Motor neuron (in vitro differentiated cells): ENCODE measurements at regions not wholly inside any gene's neighbourhood (a gene's known extent, or its start where the extent isn't known, plus 50 kb on each side); places are given as distances from the start of the nearest gene placed in this dataset.

Source experiments
- ATAC-seq, 8 experiments: fragments of 200-7000 bp; cut with Tn5 transposase; replicated peaks in 6 of 8; 2 replicates each; pipeline ENCODE4 v1.8.0; 2021; ENCODE audit warnings: mild to moderate bottlenecking in 8 of 8, moderate library complexity in 8 of 8
- H3K27ac ChIP-seq, 2 donors: fragments of 250-450 bp; sonication (Bioruptor Pico); 2 replicates each; pipeline ENCODE4 v1.9.0; 2021; ENCODE audit warnings: antibody characterized with exemption in 2 of 2, mild to moderate bottlenecking in 2 of 2, moderate library complexity in 1 of 2
- H3K4me1 ChIP-seq, 2 donors: fragments of 250-450 bp; sonication (Bioruptor Pico); replicated peaks in 1 of 2; 2 replicates each; pipeline ENCODE4 v1.6.1; 2021; ENCODE audit warnings: antibody characterized with exemption in 2 of 2, mild to moderate bottlenecking in 2 of 2, moderate library complexity in 1 of 2
- H3K4me3 ChIP-seq, 5 donors: fragments of 250-450 bp; sonication (Bioruptor Pico); 2 replicates each; pipeline ENCODE4 v1.9.0; 2021; ENCODE audit warnings: antibody characterized with exemption in 5 of 5, mild to moderate bottlenecking in 5 of 5, moderate library complexity in 4 of 5
- WGBS, 10 experiments: fragments of 450-650 bp; shearing (Covaris generic); methylation state at CpG; one replicate each; pipeline ENCODE4 v1.0.0; 2022; 5-methylcytosine and 5-hydroxymethylcytosine counted together
- in situ Hi-C, 9 experiments: fragments of 400-800 bp; cut with MboI; loops; one replicate each; pipeline ENCODE4 v1.15.0; 2021; ENCODE audit warnings: low sequenced_read_pairs in 9 of 9, low pct_unique_long_range_greater_than_20kb in 2 of 9; ENCODE audit not compliant: unreplicated experiment in 9 of 9

- 4 to 90% (median 76%) methylated on average over 2 to 4 of the region's 4 CpGs; no CpG with 5 or more reads in 1 of the 10 experiments for WGBS, 10 experiments
- in situ Hi-C loops: no loop called here
- no peak overlapping the region for H3K27ac ChIP-seq
- ATAC-seq: no peak
- H3K4me1 ChIP-seq: no peaks in the 10 kb centered on the region
- no peak overlapping the region for H3K4me3 ChIP-seq
These were observed 443.4 kb downstream of the BMP2 start for GRCh38 chr20:7210910-7211309.

- no peaks in the 10 kb centered on the region for H3K4me1 ChIP-seq
- in situ Hi-C loops: no loop called here
- no peak overlapping the region for H3K27ac ChIP-seq
- no peak overlapping the region for H3K4me3 ChIP-seq
- no peak for ATAC-seq
- 0 to 100% (median 61%) methylated on average over 1 to 3 of the region's 3 CpGs; no CpG with 5 or more reads in 4 of the 10 experiments for WGBS, 10 experiments
These were observed 446.7 kb downstream of the BMP2 start for GRCh38 chr20:7214081-7214740.

DNA sequence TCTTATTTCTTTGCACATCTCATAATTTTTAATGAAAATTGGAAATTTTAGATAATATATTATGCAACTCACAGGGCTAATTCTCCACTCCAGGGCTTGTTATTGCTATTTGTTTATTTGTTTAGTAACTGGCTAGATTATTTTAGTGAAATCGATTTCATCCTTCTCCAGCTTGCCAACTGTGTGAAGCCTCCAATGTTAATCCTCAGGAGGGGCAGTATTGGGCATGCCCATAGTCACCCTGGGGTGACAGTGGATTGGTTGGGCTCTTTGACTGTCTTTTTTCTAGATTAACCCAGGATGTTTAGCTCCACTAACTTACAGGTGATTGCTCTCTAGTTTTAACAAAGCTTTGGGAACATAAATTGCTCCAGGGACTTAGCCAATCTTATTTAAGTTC lies 450.1 kb downstream of the BMP2 start:
- no peak for ATAC-seq
- H3K4me3 ChIP-seq: no peak overlapping the region
- H3K27ac ChIP-seq: no peak overlapping the region
- 0 to 100% (median 56%) methylated on average over 1 of the region's 1 CpG; no CpG with 5 or more reads in 3 of the 10 experiments for WGBS, 10 experiments
- H3K4me1 ChIP-seq: no peaks in the 10 kb centered on the region
- in situ Hi-C loops: no loop called here

DNA sequence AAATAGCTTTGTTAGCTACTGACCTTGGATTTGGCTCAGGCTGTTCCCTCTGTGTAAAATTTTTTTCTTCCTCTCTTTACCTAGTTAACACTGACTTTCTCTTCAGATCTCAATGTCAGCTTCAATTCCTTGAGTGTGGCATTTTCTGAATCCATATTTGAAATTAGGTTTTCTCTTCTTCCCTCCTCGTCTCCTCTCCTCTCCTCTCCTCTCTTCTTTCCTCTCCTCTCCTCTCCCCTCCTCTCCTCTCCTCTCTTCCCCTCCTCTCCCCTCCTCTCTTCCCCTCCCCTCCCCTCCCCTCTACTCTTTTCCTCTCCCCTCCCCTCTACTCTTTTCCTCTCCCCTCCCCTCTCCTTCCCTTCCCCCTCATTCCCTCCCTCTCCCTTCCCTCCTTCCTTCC lies 453.3 kb downstream of the BMP2 start:
- no peak for ATAC-seq
- WGBS, 10 experiments: no CpG with 5 or more reads among the region's 1 CpG
- Histone ChIP-seq H3K4me3 (no peak overlapping the region), H3K27ac (no peak overlapping the region), H3K4me1 (no peaks in the 10 kb centered on the region)
- in situ Hi-C loops: no loop called here

GRCh38 chr20:7226156-7226555 lies 458.7 kb downstream of the BMP2 start:
- Histone ChIP-seq H3K27ac (no peak overlapping the region), H3K4me1 (no peaks in the 10 kb centered on the region), H3K4me3 (no peak overlapping the region)
- no peak for ATAC-seq
- WGBS, 10 experiments: 0 to 60% (median 6%) methylated on average over 1 to 2 of the region's 2 CpGs; no CpG with 5 or more reads in 6 of the 10 experiments
- in situ Hi-C loops: no loop called here

GRCh38 chr20:7231303-7231702 lies 463.8 kb downstream of the BMP2 start:
- no peak for ATAC-seq
- in situ Hi-C loops: no loop called here
- Histone ChIP-seq H3K27ac (no peak overlapping the region), H3K4me3 (no peak overlapping the region), H3K4me1 (no peaks in the 10 kb centered on the region)

DNA sequence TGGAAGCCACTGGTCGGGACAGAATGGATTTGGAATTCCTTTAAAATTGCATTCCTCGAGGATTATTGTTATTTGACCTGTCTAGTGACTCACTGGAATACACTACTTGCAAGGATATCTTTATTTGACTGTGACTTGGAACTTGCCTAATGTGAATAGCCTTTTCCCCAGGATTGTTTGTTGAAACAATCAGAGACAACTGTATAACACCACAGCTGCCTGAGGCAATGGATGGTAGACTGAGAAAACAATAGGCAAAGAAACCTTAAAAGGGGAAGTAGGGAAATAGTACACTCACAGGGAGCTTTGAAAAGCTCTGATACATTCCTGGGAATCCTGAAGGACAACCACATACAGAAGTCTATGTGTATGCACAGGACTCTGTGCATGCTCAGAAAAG lies 465.3 kb downstream of the BMP2 start:
- no peaks in the 10 kb centered on the region for H3K4me1 ChIP-seq
- H3K27ac ChIP-seq: no peak overlapping the region
- in situ Hi-C loops: no loop called here
- WGBS, 10 experiments: 0 to 89% (median 41%) methylated on average over 2 of the region's 2 CpGs; no CpG with 5 or more reads in 2 of the 10 experiments
- H3K4me3 ChIP-seq: no peak overlapping the region
- ATAC-seq: no peak

DNA sequence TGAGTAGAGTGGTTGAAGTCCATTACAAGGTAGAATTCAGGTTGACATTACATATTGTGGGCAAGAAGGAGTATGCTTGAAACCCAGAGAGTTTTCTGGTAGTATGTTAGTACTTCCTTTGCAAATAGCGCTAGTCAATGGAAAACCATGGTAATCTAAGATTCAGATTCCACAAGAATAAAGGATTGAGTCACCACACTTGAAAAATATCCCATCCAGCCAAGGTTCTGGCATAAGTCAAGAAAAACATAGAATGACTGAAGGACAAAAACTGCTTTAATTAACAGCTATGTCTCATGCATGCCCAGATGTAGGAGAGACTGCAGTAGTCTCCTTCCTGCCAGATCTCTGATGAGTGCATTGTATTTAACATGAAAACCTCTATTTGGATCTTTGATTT lies 469.8 kb downstream of the BMP2 start:
- in situ Hi-C loops: no loop called here
- no peaks in the 10 kb centered on the region for H3K4me1 ChIP-seq
- no peak overlapping the region for H3K4me3 ChIP-seq
- no peak for ATAC-seq
- H3K27ac ChIP-seq: no peak overlapping the region
- 0 to 100% (median 83%) methylated on average over 1 of the region's 1 CpG; no CpG with 5 or more reads in 5 of the 10 experiments for WGBS, 10 experiments

GRCh38 chr20:7240490-7240889 lies 473.0 kb downstream of the BMP2 start:
- peak in 1 of 8 experiments; percentile 16 for ATAC-seq
- H3K4me3 ChIP-seq: no peak overlapping the region
- no peaks in the 10 kb centered on the region for H3K4me1 ChIP-seq
- 7 to 100% (median 78%) methylated on average over 1 to 3 of the region's 3 CpGs; no CpG with 5 or more reads in 3 of the 10 experiments for WGBS, 10 experiments
- in situ Hi-C loops: no loop called here
- no peak overlapping the region for H3K27ac ChIP-seq

DNA sequence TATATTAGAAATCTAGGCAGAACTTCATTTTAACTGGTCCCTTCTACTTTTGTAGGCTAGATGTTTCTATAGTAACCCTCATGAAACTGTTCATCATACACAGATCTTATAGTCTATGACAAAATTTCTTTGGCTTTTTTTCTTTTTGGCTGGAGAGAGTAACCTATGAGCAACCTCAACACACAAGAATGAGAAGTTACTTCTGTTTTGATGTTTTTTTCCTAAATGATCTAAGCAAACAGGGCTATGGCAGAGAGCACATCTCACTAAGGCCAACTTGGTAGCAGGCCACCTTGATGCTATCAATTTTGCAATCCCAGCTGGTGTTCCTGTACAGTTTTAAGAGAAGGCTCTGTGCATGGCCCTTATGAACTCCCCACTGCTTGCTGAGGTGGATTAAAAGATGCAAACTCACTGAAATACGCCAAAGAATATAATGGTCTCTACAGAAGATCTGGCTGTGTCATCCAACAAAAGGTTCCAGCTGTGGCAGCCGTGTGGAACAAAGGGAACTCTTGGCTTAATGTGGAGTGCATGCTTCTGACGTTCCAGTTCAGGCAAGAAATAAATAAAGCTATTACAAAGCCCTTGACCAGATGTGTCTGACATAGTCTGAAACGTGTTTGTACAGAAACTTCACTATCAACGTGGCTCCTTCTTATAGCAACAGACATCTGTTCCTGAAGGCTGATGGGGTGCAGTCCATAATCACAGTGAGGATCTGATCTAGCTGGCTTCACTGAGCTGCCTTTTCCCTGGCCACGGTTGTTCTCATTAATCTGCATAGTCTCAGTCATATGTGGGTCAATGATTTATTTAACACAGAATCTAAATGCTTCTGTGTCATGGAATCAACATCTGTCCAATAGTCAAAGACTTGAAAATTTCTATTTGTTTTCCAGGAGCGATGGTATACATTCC lies 481.1 kb downstream of the BMP2 start:
- H3K4me1 ChIP-seq: no peaks in the 10 kb centered on the region
- peak in 2 of 8 experiments; percentile 68 to 71 for ATAC-seq
- no peak overlapping the region for H3K4me3 ChIP-seq
- 0 to 59% (median 29%) methylated on average over 1 to 5 of the region's 7 CpGs; no CpG with 5 or more reads in 2 of the 10 experiments for WGBS, 10 experiments
- H3K27ac ChIP-seq: no peak overlapping the region
- in situ Hi-C loops: no loop called here

DNA sequence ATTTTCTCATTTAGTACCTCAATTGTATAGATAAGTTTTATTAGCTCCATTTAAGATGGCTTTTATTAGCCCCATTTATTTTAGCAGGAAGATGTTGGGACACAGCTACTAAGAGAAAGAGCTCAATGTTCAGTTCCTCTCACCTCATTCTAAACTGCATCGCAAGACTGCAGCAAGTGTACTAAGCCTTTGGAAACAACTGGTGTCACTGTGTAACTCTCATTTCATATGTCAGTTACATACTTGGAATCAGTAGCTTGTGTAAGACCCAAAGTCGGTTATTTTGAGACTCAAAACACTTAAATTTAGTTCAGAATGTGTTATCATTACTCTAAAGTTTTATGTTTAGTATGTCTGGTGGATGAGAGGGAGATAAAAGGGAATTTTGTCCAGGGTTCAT lies 482.9 kb downstream of the BMP2 start:
- in situ Hi-C loops: loop anchor here in 3 of 9 experiments (25.0 kb wide), 2 partner anchors 138 to 488 kb away; partner anchors contain the start of gene BMP2 (in 2 of the 3)
- H3K27ac ChIP-seq: no peak overlapping the region
- no peak for ATAC-seq
- WGBS, 10 experiments: 30 to 100% (median 92%) methylated on average over 1 to 2 of the region's 2 CpGs
- no peak overlapping the region for H3K4me3 ChIP-seq
- H3K4me1 ChIP-seq: no peaks in the 10 kb centered on the region

DNA sequence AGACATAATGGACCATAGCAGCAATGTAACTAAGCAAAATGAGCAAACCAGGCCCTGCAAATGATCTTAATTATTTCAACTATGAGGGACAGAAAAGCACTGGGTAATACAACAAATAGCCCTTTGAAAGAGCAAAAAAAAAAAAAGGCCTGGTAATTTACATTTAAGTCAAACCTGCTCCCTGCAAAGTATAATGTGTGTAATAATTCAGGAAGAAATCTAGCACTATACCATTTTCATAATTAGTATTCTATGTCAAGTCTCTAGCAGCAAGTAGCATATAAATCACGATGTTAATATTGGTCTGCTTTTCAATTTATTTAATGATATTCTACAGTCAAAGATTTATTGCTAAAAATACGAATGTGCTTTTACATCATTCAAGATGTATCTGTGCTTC lies 489.6 kb downstream of the BMP2 start:
- Histone ChIP-seq H3K27ac (no peak overlapping the region), H3K4me1 (peaks cover 0 to 10% of the 10 kb centered on the region in 2 donors), H3K4me3 (no peak overlapping the region)
- in situ Hi-C loops: loop anchor here in 3 of 9 experiments (25.0 kb wide), 2 partner anchors 145 to 495 kb away; partner anchors contain the start of gene BMP2 (in 2 of the 3)
- peak in 5 of 8 experiments; percentile 39 to 90 (median 71) for ATAC-seq
- 28 to 75% (median 33%) methylated on average over 1 to 2 of the region's 2 CpGs; no CpG with 5 or more reads in 1 of the 10 experiments for WGBS, 10 experiments
